Body of pancreas (tissue), 4 donors: ENCODE measurements at regions not wholly inside any gene's neighbourhood (a gene's known extent, or its start where the extent isn't known, plus 50 kb on each side); places are given as distances from the start of the nearest gene placed in this dataset.

Source experiments
- ATAC-seq: fragments of 150-250 bp; one replicate; pipeline ENCODE4 v1.9.1; 2016
- DNase-seq, 4 donors: peaks; one replicate each; pipeline ENCODE4 v3.0.0-alpha.2; 2019
- H3K27ac ChIP-seq, 4 donors: fragments of 200-600 bp; sonication (generic); 1 replicate in 3 of 4; 2 replicates in 1 of 4; pipeline versions ENCODE4 v1.5.1 to v1.6.1; 2016 to 2019; ENCODE audit warnings: mild to moderate bottlenecking in 1 of 4, mixed read lengths in 1 of 4, moderate library complexity in 1 of 4
- H3K27me3 ChIP-seq, 2 donors: fragments of 200-600 bp; sonication (generic); one replicate each; pipeline ENCODE4 v1.6.0; 2016; ENCODE audit warnings: mild to moderate bottlenecking in 1 of 2
- H3K36me3 ChIP-seq, 2 donors: fragments of 200-600 bp; sonication (generic); replicated peaks in 1 of 2; 2 replicates each; pipeline ENCODE4 v1.5.1; 2016; ENCODE audit warnings: low read depth in 2 of 2; ENCODE audit not compliant: insufficient read depth in 1 of 2
- H3K4me1 ChIP-seq: fragments of 200-600 bp; sonication (generic); one replicate; pipeline ENCODE4 v1.6.0; 2016
- H3K4me3 ChIP-seq, 2 donors: fragments of 200-600 bp; sonication (generic); 1 replicate in 1 of 2; 2 replicates in 1 of 2; pipeline ENCODE4 v1.5.1; 2016 to 2019
- H3K9me3 ChIP-seq, 3 donors: fragments of 200-600 bp; sonication (generic); 1 replicate in 2 of 3; 2 replicates in 1 of 3; pipeline ENCODE4 v1.5.1; 2016
- POLR2A ChIP-seq, 3 donors: fragments of 450-650 bp; IDR thresholded peaks; one replicate each; pipeline ENCODE4 v1.6.1; 2016; ENCODE audit warnings: antibody characterized with exemption in 3 of 3, mild to moderate bottlenecking in 2 of 3
- WGBS, 2 donors: methylation state at CpG; one replicate each; pipeline ENCODE4 v1.1.5; 2017; 5-methylcytosine and 5-hydroxymethylcytosine counted together
- intact Hi-C: fragments of 100-400 bp; cut with DNase I; formaldehyde crosslinking; loops from one replicate; pipeline ENCODE4 v1.15.1; 2023
- TF ChIP-seq, protein P1 (sequence below), 7 experiments: fragments of 450-650 bp in 4 of 7; fragments of 200-600 bp in 3 of 7; sonication (generic) in 3 of 7; IDR thresholded peaks; one replicate each; pipeline ENCODE4 v1.5.1; 2016 to 2019; ENCODE audit warnings: antibody characterized with exemption in 7 of 7

GRCh38 chr13:75219479-75220237, 262.3 kb downstream of the TBC1D4 start:
- no peaks in the 10 kb centered on the region for H3K36me3 ChIP-seq
- no peak overlapping the region for H3K27ac ChIP-seq
- no peaks in the 10 kb centered on the region for H3K27me3 ChIP-seq
- intact Hi-C loops, result loop anchor here (10.0 kb wide), 1 partner anchor 1465 kb away; no protein-coding TSS in a partner anchor
- WGBS, 2 donors, result 6% methylated on average over 29 to 31 of the region's 31 CpGs
- peak; percentile 92 for ATAC-seq
- TF ChIP-seq, protein P1, sequence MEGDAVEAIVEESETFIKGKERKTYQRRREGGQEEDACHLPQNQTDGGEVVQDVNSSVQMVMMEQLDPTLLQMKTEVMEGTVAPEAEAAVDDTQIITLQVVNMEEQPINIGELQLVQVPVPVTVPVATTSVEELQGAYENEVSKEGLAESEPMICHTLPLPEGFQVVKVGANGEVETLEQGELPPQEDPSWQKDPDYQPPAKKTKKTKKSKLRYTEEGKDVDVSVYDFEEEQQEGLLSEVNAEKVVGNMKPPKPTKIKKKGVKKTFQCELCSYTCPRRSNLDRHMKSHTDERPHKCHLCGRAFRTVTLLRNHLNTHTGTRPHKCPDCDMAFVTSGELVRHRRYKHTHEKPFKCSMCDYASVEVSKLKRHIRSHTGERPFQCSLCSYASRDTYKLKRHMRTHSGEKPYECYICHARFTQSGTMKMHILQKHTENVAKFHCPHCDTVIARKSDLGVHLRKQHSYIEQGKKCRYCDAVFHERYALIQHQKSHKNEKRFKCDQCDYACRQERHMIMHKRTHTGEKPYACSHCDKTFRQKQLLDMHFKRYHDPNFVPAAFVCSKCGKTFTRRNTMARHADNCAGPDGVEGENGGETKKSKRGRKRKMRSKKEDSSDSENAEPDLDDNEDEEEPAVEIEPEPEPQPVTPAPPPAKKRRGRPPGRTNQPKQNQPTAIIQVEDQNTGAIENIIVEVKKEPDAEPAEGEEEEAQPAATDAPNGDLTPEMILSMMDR (IDR thresholded peaks at IDR 0.05), result peak; percentile 85 to 97 (median 89)
- TF ChIP-seq POLR2A (IDR thresholded peaks at IDR 0.05), result no peak
- no peaks in the 10 kb centered on the region for H3K9me3 ChIP-seq
- no peak overlapping the region for H3K4me3 ChIP-seq
- no peaks in the 10 kb centered on the region for H3K4me1 ChIP-seq
- peak; percentile 76 to 82 (median 78) for DNase-seq

DNA sequence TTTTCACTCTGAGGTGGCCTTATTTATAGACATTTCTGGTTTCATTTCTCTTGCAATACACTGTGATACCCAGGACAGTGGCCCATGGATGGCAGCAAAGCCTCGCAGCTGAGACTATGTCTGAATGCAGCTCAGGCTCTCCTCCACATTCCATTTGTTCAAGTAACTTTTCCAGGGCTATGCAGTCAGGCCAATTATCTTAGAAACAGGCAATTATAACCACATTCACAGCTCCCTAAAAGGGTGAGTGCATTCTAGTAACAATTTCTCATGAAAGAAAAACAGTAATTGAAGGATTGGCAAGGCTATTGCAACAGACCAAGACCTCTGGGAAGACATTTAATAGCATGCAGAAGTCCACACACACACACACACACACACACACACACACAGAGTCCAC, 264.0 kb downstream of the TBC1D4 start:
- H3K36me3 ChIP-seq, result no peaks in the 10 kb centered on the region
- TF ChIP-seq POLR2A (IDR thresholded peaks at IDR 0.05), result no peak
- TF ChIP-seq, protein P1 (IDR thresholded peaks at IDR 0.05), result no peak
- H3K27ac ChIP-seq, result no peak overlapping the region
- H3K27me3 ChIP-seq, result no peaks in the 10 kb centered on the region
- no peak for ATAC-seq
- no peak overlapping the region for H3K4me3 ChIP-seq
- DNase-seq, result no peak
- no peaks in the 10 kb centered on the region for H3K4me1 ChIP-seq
- intact Hi-C loops, result no loop called here
- no peaks in the 10 kb centered on the region for H3K9me3 ChIP-seq
- WGBS, 2 donors, result 0% methylated on average over 1 of the region's 1 CpG

GRCh38 chr13:75216038-75216437, 265.9 kb downstream of the TBC1D4 start:
- H3K4me1 ChIP-seq, result no peaks in the 10 kb centered on the region
- H3K27ac ChIP-seq, result no peak overlapping the region
- DNase-seq (no peak), ATAC-seq (no peak)
- no peaks in the 10 kb centered on the region for H3K9me3 ChIP-seq
- no peak overlapping the region for H3K4me3 ChIP-seq
- TF ChIP-seq, protein P1 (IDR thresholded peaks at IDR 0.05), result no peak
- no peak for TF ChIP-seq POLR2A (IDR thresholded peaks at IDR 0.05)
- intact Hi-C loops, result no loop called here
- no peaks in the 10 kb centered on the region for H3K27me3 ChIP-seq
- 5 to 7% methylated on average over 7 of the region's 7 CpGs for WGBS, 2 donors
- H3K36me3 ChIP-seq, result no peaks in the 10 kb centered on the region

- no peak overlapping the region for H3K4me3 ChIP-seq
- no peaks in the 10 kb centered on the region for H3K36me3 ChIP-seq
- WGBS, 2 donors, result 84% methylated on average over 2 of the region's 2 CpGs
- H3K9me3 ChIP-seq, result no peaks in the 10 kb centered on the region
- intact Hi-C loops, result no loop called here
- no peak for ATAC-seq
- no peaks in the 10 kb centered on the region for H3K27me3 ChIP-seq
- DNase-seq, result no peak
- no peaks in the 10 kb centered on the region for H3K4me1 ChIP-seq
- no peak overlapping the region for H3K27ac ChIP-seq
- TF ChIP-seq, protein P1 (IDR thresholded peaks at IDR 0.05), result no peak
- TF ChIP-seq POLR2A (IDR thresholded peaks at IDR 0.05), result no peak
These were observed 267.1 kb downstream of the TBC1D4 start for GRCh38 chr13:75214846-75215245.

- ATAC-seq, result no peak
- intact Hi-C loops, result no loop called here
- no peaks in the 10 kb centered on the region for H3K36me3 ChIP-seq
- no peaks in the 10 kb centered on the region for H3K4me1 ChIP-seq
- no peaks in the 10 kb centered on the region for H3K9me3 ChIP-seq
- no peak for DNase-seq
- no peak for TF ChIP-seq POLR2A (IDR thresholded peaks at IDR 0.05)
- TF ChIP-seq, protein P1 (IDR thresholded peaks at IDR 0.05), result no peak
- 66 to 85% methylated on average over 3 of the region's 3 CpGs for WGBS, 2 donors
- H3K4me3 ChIP-seq, result no peak overlapping the region
- H3K27ac ChIP-seq, result no peak overlapping the region
- no peaks in the 10 kb centered on the region for H3K27me3 ChIP-seq
These were observed 279.0 kb downstream of the TBC1D4 start for GRCh38 chr13:75202981-75203380.
